ENCODE measurements at regions not wholly inside any gene's neighbourhood (a gene's known extent, or its start where the extent isn't known, plus 50 kb on each side); places are given as distances from the start of the nearest gene placed in this dataset.

GRCh38 chr10:21314906-21315644 is 210.4 kb downstream of the SKIDA1 start:
- TF ChIP-seq CTCF (IDR thresholded peaks at IDR 0.05) (no peak), POLR2AphosphoS5 (IDR thresholded peaks at IDR 0.05) (peak; percentile 56)
